ENCODE measurements at regions not wholly inside any gene's neighbourhood (a gene's known extent, or its start where the extent isn't known, plus 50 kb on each side); places are given as distances from the start of the nearest gene placed in this dataset.

GRCh38 chr19:31553846-31554215 is 204.6 kb upstream of the TSHZ3 start:
- Histone ChIP-seq H3K36me3 (replicated peaks in 1 of 2; ENCODE audit: control insufficient read depth in 1 of 2, insufficient read depth in 2 of 2, low read length in 1 of 2) (no peaks in the 10 kb centered on the region), H3K4me2 (no peak overlapping the region), H3K27ac (ENCODE audit: low read depth in 2 of 2, low read length in 1 of 2) (no peak overlapping the region), H3K4me3 (ENCODE audit: low read depth in 2 of 2, low read length in 1 of 2) (no peak overlapping the region), H3K9me3 (no peaks in the 10 kb centered on the region), H3K79me2 (ENCODE audit: insufficient read depth) (no peaks in the 10 kb centered on the region), H3K27me3 (ENCODE audit: insufficient read depth) (no peaks in the 10 kb centered on the region), H3K9me2 (no peaks in the 10 kb centered on the region), H3K9ac (no peak overlapping the region), H3K4me1 (ENCODE audit: control insufficient read depth in 1 of 2, insufficient read depth in 2 of 2, low read depth in 1 of 2, low read length in 1 of 2) (peaks cover 0 to 5% of the 10 kb centered on the region in 2 experiments; a peak in 1 of 4 replicates), H4K20me1 (ENCODE audit: insufficient read depth) (no peaks in the 10 kb centered on the region), H2AFZ (ENCODE audit: low read depth) (no peak overlapping the region), H3F3A (replicated peaks; ENCODE audit: insufficient read depth) (no peaks in the 10 kb centered on the region)
- CTCF ChIA-PET: interaction anchor here (0.6 to 1.3 kb wide), 4 partner anchors 10 to 210 kb away, joined by 3 to 4 read pairs (median 3); no protein-coding TSS in a partner anchor
- TF ChIP-seq TEAD4 (IDR thresholded peaks at IDR 0.05; ENCODE audit: borderline replicate concordance, insufficient read depth): no peak
- TF ChIP-seq EP300 (IDR thresholded peaks at IDR 0.05; ENCODE audit: borderline replicate concordance in 1 of 2, low read depth in 1 of 2, low read length in 1 of 2): no peak
- TF ChIP-seq GABPA (IDR thresholded peaks at IDR 0.05; ENCODE audit: low read depth): no peak
- TF ChIP-seq RFX5 (IDR thresholded peaks at IDR 0.05; ENCODE audit: low read length): no peak
- TF ChIP-seq, protein P1, sequence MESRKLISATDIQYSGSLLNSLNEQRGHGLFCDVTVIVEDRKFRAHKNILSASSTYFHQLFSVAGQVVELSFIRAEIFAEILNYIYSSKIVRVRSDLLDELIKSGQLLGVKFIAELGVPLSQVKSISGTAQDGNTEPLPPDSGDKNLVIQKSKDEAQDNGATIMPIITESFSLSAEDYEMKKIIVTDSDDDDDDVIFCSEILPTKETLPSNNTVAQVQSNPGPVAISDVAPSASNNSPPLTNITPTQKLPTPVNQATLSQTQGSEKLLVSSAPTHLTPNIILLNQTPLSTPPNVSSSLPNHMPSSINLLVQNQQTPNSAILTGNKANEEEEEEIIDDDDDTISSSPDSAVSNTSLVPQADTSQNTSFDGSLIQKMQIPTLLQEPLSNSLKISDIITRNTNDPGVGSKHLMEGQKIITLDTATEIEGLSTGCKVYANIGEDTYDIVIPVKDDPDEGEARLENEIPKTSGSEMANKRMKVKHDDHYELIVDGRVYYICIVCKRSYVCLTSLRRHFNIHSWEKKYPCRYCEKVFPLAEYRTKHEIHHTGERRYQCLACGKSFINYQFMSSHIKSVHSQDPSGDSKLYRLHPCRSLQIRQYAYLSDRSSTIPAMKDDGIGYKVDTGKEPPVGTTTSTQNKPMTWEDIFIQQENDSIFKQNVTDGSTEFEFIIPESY (IDR thresholded peaks at IDR 0.05; ENCODE audit: borderline replicate concordance, low read depth): no peak
- no peak for TF ChIP-seq IRF3 (IDR thresholded peaks at IDR 0.05; ENCODE audit: low read depth, low read length)
- no peak for TF ChIP-seq MEF2A (IDR thresholded peaks at IDR 0.05; ENCODE audit: borderline replicate concordance, low read depth)
- no peak for TF ChIP-seq FOSL2 (IDR thresholded peaks at IDR 0.05; ENCODE audit: borderline replicate concordance, low read depth)
- TF ChIP-seq CHD2 (IDR thresholded peaks at IDR 0.05; ENCODE audit: low read length, partially characterized antibody): no peak
- TF ChIP-seq YY1 (IDR thresholded peaks at IDR 0.05; ENCODE audit: low read depth): no peak
- TF ChIP-seq FOXM1 (IDR thresholded peaks at IDR 0.05; ENCODE audit: low read depth): no peak
- TF ChIP-seq SIN3A (IDR thresholded peaks at IDR 0.05; ENCODE audit: borderline replicate concordance, low read depth, low read length): no peak
- TF ChIP-seq RXRA (IDR thresholded peaks at IDR 0.05; ENCODE audit: borderline replicate concordance, low read depth): no peak
- no peak for TF ChIP-seq NFIC (IDR thresholded peaks at IDR 0.05; ENCODE audit: borderline replicate concordance)
- TF ChIP-seq, protein P2, sequence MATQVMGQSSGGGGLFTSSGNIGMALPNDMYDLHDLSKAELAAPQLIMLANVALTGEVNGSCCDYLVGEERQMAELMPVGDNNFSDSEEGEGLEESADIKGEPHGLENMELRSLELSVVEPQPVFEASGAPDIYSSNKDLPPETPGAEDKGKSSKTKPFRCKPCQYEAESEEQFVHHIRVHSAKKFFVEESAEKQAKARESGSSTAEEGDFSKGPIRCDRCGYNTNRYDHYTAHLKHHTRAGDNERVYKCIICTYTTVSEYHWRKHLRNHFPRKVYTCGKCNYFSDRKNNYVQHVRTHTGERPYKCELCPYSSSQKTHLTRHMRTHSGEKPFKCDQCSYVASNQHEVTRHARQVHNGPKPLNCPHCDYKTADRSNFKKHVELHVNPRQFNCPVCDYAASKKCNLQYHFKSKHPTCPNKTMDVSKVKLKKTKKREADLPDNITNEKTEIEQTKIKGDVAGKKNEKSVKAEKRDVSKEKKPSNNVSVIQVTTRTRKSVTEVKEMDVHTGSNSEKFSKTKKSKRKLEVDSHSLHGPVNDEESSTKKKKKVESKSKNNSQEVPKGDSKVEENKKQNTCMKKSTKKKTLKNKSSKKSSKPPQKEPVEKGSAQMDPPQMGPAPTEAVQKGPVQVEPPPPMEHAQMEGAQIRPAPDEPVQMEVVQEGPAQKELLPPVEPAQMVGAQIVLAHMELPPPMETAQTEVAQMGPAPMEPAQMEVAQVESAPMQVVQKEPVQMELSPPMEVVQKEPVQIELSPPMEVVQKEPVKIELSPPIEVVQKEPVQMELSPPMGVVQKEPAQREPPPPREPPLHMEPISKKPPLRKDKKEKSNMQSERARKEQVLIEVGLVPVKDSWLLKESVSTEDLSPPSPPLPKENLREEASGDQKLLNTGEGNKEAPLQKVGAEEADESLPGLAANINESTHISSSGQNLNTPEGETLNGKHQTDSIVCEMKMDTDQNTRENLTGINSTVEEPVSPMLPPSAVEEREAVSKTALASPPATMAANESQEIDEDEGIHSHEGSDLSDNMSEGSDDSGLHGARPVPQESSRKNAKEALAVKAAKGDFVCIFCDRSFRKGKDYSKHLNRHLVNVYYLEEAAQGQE (IDR thresholded peaks at IDR 0.05; ENCODE audit: low read depth, low read length): no peak
- 31% methylated on average over 8 of the region's 8 CpGs for WGBS (ENCODE audit: low lambda C conversion rate)
- DNase-seq: no peak
- POLR2A ChIA-PET: no interaction called here

Data from SK-N-SH (cell line).